NCI-H446 (cell line): ENCODE measurements at regions not wholly inside any gene's neighbourhood (a gene's known extent, or its start where the extent isn't known, plus 50 kb on each side); places are given as distances from the start of the nearest gene placed in this dataset.
"Not testable (repeated sequence)": the region's sequence is repeated elsewhere in the genome, so short reads cannot be mapped to it uniquely, and the experiment has no call there.

ENCODE experiments used
- DNase-seq, 2 experiments: peaks; one replicate each; lab custom pipeline; 2025; lab: John Stamatoyannopoulos, UW

- no peak for DNase-seq
Measured at GRCh38 chr9:78438211-78438610, 141.3 kb downstream of the PSAT1 start.

- no peak for DNase-seq
Measured at GRCh38 chr9:78438780-78439179, 141.9 kb downstream of the PSAT1 start.

GRCh38 chr9:78439190-78439865, 142.4 kb downstream of the PSAT1 start:
- DNase-seq: peak; percentile 21 to 68

- no peak for DNase-seq
Measured at GRCh38 chr9:78439866-78440830, 143.2 kb downstream of the PSAT1 start.

- no peak for DNase-seq
Measured at GRCh38 chr9:78441396-78441795, 144.5 kb downstream of the PSAT1 start.

- no peak for DNase-seq
Measured at GRCh38 chr9:78441822-78442431, 145.0 kb downstream of the PSAT1 start.

- DNase-seq: not testable (repeated sequence)
Measured at GRCh38 chr9:78442577-78442976, 145.7 kb downstream of the PSAT1 start.

- no peak for DNase-seq
Measured at GRCh38 chr9:78443946-78444345, 147.0 kb downstream of the PSAT1 start.

- no peak for DNase-seq
Measured at GRCh38 chr9:78448960-78449673, 152.2 kb downstream of the PSAT1 start.

- no peak for DNase-seq
Measured at GRCh38 chr9:78453450-78453849, 156.5 kb downstream of the PSAT1 start.

GRCh38 chr9:78462611-78463010, 165.7 kb downstream of the PSAT1 start:
- DNase-seq: no peak

- DNase-seq: no peak
Measured at GRCh38 chr9:78463750-78464149, 166.8 kb downstream of the PSAT1 start.

- DNase-seq: no peak
Measured at GRCh38 chr9:78468231-78468630, 171.3 kb downstream of the PSAT1 start.

GRCh38 chr9:78468974-78469576, 172.2 kb downstream of the PSAT1 start:
- DNase-seq: no peak

GRCh38 chr9:78470216-78470615, 173.3 kb downstream of the PSAT1 start:
- DNase-seq: no peak

- DNase-seq: no peak
Measured at GRCh38 chr9:78470741-78471140, 173.8 kb downstream of the PSAT1 start.

- no peak for DNase-seq
Measured at GRCh38 chr9:78472111-78472510, 175.2 kb downstream of the PSAT1 start.

- DNase-seq: no peak
Measured at GRCh38 chr9:78479441-78479840, 182.5 kb downstream of the PSAT1 start.

- DNase-seq: no peak
Measured at GRCh38 chr9:78486661-78487060, 189.7 kb downstream of the PSAT1 start.

- DNase-seq: no peak
Measured at GRCh38 chr9:78490231-78490630, 193.3 kb downstream of the PSAT1 start.

- DNase-seq: no peak
Measured at GRCh38 chr9:78491402-78491801, 194.5 kb downstream of the PSAT1 start.
